Fibroblast of skin of right quadriceps (primary cell): ENCODE measurements at regions not wholly inside any gene's neighbourhood (a gene's known extent, or its start where the extent isn't known, plus 50 kb on each side); places are given as distances from the start of the nearest gene placed in this dataset.

Experiments used
- DNase-seq: peaks from one replicate; pipeline ENCODE4 v3.0.0-alpha.2; 2013

DNA sequence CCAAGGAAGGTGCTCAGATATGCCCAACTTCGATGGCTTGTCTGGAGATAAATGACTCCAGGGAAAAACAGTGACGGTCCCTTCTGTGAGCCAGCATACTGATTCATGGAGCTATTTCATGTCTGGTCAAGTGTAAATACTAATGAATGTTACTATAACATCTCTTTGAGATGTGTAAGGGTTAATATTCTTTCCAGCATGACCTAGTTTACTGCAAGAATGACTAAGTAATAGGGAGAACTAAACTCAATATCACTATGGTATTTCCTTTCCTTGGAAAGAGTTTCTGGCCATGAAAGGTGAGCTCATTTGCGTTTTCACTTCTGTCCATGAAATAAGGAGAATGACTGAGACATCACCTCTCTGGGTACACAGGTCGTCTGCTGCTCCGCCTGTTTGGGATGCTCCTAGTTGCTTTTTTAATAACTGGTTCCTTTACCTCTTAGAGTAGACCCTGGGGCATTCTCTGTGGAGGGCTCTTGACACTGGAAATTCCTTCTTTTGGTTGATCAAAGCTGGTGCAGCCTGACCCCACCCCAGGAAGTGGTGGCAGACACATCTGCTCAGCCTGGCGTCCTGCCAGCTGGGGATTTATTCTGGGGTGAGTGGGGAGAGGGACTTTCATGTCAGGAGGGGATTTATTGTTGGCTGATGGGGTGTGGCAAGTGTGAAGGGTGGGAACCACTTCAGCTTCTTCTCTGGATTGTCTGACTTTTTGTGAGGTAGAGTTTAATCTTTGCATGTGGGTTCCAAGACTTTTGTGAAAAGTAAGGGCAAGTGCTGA lies 250.0 kb upstream of the MPDZ start:
- DNase-seq: no peak

- peak; percentile 26 for DNase-seq
These were observed 244.8 kb upstream of the MPDZ start for GRCh38 chr9:13524245-13524644.

GRCh38 chr9:13520069-13520468 lies 240.6 kb upstream of the MPDZ start:
- DNase-seq: peak; percentile 43

DNA sequence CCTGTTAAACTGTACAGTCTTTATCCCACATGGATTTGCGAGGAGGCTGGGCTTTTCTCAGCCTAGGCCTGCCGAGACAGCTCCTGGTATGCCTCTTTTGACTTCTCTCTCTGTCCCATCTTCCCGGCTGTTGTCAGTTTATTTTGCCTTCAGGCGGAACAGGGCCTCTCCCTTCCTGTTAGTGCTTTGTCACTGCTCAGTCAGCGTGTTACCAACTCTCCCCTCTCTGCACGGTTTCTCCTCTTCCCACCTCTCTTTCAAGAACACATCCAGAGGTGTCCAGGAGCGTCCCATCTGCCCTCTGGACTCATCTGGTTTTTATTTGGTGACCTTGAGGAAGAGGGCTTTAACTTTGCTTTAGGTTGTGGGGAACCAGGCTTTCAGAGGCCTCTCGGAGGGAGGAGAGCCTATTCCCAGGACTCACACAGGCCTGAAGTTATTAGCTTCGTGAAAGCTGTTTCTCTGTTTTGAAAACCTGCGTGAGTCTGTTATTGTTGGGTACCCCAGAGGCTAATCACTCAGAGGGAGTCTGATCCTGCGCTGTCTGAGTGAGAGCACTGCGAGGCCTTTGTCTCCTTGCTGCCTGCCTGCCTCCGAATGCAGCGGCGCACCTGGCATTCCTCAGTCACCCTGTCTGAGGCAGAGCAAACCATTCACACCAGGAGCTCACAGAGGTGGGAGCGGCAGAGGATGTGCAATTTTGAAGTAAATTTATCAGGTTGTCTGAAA lies 234.4 kb upstream of the MPDZ start:
- no peak for DNase-seq

- peak; percentile 22 for DNase-seq
These were observed 233.8 kb upstream of the MPDZ start for GRCh38 chr9:13513286-13513685.

GRCh38 chr9:13508681-13509080 lies 229.2 kb upstream of the MPDZ start:
- DNase-seq: no peak

DNA sequence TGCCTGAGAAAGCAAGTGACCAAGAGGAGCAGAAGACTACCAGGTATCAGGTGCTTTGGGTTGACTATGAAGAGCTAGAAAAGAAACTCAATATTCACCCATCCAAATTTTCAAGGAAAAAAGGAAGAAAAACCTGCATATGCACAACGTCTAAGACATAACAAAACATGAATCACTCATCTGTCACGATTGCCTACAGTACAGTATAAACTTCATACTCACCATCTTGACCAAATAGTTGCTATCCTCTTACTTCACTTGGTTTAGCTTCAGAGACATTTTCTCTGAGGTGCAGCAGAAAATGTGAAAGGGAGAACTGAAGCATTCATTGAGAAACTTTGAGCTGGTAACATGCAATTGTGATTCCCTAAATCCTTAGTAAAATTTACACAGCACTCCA lies 228.6 kb upstream of the MPDZ start:
- DNase-seq: no peak

- no peak for DNase-seq
These were observed 226.3 kb upstream of the MPDZ start for GRCh38 chr9:13505797-13506196.

DNA sequence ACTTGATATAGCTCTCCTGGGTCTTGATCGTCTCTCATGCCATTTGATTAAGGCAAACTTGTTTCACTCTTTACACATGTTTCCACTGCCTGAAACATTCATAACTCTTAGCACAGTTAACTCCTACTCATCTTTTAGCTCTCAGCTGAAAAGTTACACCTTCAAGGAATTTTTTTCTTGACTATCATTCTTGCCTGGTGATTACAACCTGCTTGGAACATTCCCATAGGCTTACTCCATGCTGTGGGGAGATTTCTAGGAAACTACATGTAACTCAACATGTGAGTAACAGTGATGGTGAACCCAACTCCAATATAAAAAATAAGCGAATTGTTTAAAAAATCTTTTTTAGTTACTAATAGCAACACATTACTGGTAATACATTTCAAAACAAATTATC lies 224.1 kb upstream of the MPDZ start:
- DNase-seq: no peak

GRCh38 chr9:13502484-13502883 lies 223.0 kb upstream of the MPDZ start:
- DNase-seq: no peak

GRCh38 chr9:13501018-13501417 lies 221.5 kb upstream of the MPDZ start:
- no peak for DNase-seq

DNA sequence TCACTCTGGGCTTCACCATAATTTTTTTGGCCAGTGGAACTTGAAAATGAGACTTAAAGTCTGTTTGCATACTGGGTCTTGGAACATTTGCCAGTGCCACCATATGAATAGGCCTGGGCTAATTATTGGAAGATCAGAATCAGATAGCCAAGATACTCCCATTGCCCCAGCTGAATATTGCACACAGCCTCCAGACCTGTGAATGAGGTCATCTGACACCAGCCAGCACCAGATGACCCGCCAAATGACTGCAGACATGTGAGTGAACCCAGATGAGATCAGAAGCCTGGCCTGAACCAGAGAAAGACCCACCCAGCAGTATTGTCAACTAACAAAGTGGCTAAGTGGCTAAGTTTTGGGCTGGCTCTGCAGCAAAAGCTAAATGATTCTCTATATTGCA lies 220.5 kb upstream of the MPDZ start:
- DNase-seq: no peak

- no peak for DNase-seq
These were observed 214.2 kb upstream of the MPDZ start for GRCh38 chr9:13493697-13494096.

GRCh38 chr9:13491493-13492424 lies 212.3 kb upstream of the MPDZ start:
- DNase-seq: no peak

DNA sequence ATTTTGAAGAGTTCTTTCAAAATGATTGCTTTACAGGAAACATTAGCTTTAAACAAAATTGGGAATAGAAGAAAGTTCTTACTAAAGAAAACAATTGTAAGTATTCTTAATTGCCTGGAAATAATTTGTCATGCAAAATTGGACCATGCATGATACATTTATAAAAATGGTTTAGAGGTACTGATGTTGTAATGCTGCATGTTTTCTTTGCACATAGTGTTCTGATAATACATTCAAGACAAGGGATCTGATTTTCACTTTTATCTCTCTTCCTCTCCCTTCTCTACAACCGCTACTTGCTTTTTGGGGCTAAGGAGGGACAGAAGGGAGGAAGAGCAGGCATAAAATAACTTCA lies 211.6 kb upstream of the MPDZ start:
- no peak for DNase-seq

- no peak for DNase-seq
These were observed 208.4 kb upstream of the MPDZ start for GRCh38 chr9:13487936-13488335.

DNA sequence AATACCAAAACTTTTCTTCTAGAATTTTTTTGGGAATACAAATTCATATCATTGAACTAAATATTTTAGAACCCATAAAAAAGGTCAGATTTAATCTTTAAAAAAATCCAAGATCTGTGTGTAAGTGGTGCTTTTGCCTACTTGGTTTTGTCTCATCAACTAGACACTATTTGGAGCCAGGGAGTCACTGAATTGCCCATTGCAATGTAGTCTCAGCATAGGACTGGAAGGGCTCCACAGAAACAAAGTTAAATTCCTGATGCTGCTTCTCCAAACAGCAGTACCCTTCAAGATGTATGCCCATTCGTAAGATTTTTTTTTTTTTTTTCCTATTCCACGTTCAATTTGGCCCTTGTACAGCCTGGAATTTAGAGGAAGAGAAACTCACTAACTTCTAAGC lies 208.0 kb upstream of the MPDZ start:
- DNase-seq: no peak

DNA sequence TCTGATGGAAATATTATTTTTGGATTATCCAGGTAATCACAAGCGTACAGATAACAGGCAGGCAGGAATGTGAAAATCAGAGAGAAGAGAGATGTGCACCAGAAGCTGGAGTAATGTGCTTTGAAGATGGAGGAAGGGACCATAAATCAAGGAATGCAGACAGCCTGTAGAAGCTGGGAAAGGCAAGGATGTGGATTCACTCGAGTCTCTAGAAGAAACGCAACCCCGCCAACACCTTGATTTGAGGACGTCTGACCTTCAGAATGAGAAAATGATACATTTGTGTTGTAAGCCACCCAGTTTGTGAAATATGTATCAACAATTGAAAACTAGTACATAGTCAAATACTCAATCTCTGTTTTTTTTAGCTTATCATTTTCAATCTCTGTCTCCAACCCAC lies 207.6 kb upstream of the MPDZ start:
- DNase-seq: peak; percentile 2

DNA sequence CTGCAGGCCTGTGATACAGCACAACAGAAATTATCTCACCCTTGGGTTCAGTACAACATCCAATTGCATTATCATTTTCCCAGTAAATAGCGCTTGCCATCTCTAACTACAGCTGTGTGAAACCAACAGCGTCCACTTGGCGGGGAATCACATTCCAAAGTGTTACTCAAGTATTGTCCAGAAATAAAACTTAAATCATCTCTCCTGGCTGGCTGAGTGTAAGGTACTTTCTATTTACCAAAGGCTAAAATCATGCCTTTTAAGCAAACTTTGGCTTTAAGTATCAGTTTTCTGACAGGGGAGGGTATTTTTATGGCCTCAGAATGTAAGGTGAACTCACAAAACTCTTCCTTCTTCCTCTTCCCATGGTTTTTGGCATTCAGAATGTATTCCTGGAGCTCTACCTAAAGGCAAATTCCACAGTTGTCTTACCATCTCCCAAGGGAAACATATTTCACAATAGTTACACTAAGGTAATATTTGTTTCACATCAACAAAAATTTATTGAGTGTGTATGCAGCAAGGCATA lies 205.6 kb upstream of the MPDZ start:
- peak; percentile 77 for DNase-seq

DNA sequence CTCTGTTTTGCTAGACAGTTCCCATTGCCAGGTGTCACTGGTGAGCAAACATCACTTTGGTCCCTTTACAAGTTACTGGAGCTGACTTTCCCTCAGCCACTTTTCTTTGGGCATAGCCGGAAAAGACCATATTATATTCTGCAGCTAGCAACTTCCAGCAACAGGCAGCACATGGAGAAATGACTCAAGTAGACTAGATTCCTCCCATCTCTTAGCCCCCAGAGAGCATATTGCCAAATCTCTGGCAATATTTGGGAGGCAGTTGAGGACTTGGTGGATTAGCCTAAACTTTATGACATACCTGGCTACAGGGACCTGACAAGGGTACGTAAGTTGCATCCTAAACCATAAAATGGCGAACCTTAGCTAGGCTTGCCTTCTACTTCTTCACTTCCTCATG lies 204.7 kb upstream of the MPDZ start:
- no peak for DNase-seq

- peak; percentile 27 for DNase-seq
These were observed 201.8 kb upstream of the MPDZ start for GRCh38 chr9:13481274-13481673.

DNA sequence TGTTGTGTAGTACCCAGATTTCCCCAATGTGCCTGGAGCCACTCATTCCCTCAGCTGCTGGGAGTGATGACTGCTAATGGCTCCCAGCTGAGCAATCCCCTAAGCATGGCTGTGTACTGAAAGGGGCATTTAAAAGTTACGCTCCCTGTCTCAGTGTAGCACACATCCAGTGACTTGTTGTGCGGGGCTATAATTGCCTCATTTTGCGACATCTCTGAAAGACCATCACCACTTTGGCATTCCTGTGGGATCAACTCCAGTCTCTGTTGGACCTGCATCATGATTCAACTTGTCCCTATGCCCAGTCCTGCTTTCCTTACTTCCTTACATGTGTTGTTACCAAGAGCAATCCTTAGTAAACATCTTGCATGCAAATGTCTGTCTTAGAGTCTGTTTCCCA lies 201.2 kb upstream of the MPDZ start:
- DNase-seq: peak; percentile 70

DNA sequence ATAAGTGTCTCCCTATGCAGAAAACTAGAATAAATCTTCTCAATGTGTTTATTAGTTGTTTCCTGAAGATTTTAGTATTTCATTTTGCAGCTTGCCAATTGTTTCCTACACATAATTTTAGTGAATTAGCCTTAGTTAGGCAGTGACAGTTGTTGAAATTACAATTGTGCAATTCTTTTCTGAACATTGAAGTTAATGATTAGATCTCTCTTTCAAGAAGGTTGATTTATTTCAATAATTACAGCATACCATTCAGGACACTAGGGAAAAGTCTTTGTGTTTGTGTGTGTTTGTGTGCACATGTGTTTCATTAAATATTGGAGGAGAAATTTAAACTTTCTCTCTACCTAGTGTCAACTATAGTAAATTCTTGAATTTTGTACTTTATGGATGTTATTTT lies 199.6 kb upstream of the MPDZ start:
- DNase-seq: peak; percentile 31
